Transverse colon (tissue), 4 donors: ENCODE measurements at regions not wholly inside any gene's neighbourhood (a gene's known extent, or its start where the extent isn't known, plus 50 kb on each side); places are given as distances from the start of the nearest gene placed in this dataset.

ENCODE experiments used
- DNase-seq: peaks from one replicate; pipeline ENCODE4 v3.0.0-alpha.2; 2019
- H3K27ac ChIP-seq, 4 donors: fragments of 200-600 bp; sonication (generic); 2 replicates each; pipeline ENCODE4 v1.5.1; 2016 to 2018; ENCODE audit warnings: inconsistent platforms in 4 of 4
- H3K27me3 ChIP-seq: fragments of 200-600 bp; sonication (generic); 2 replicates; pipeline ENCODE4 v1.5.1; 2017; ENCODE audit warnings: inconsistent platforms
- H3K36me3 ChIP-seq, 4 donors: fragments of 200-600 bp; sonication (generic); 2 replicates each; pipeline ENCODE4 v1.5.1; 2017 to 2019; ENCODE audit warnings: inconsistent platforms in 4 of 4
- H3K4me1 ChIP-seq, 4 donors: fragments of 200-600 bp; sonication (generic); 2 replicates each; pipeline ENCODE4 v1.5.1; 2017 to 2020; ENCODE audit warnings: inconsistent platforms in 4 of 4
- H3K4me3 ChIP-seq, 4 donors: fragments of 200-600 bp; sonication (generic); 1 replicate in 1 of 4; 2 replicates in 3 of 4; pipeline versions ENCODE4 v1.5.1 to v1.6.1; 2017 to 2019; ENCODE audit warnings: inconsistent platforms in 4 of 4
- H3K9me3 ChIP-seq, 2 donors: fragments of 200-600 bp; sonication (generic); 2 replicates each; pipeline ENCODE4 v1.5.1; 2017 to 2019; ENCODE audit warnings: inconsistent platforms in 2 of 2
- CTCF ChIP-seq, 5 experiments: fragments of 200-600 bp in 3 of 5; fragments of 450-650 bp in 2 of 5; sonication (generic) in 3 of 5; IDR thresholded peaks; 1 replicate in 2 of 5; 2 replicates in 3 of 5; pipeline ENCODE4 v1.5.1; 2016 to 2017; ENCODE audit warnings: antibody characterized with exemption in 5 of 5, inconsistent platforms in 3 of 5, mild to moderate bottlenecking in 2 of 5, moderate library complexity in 1 of 5
- EP300 ChIP-seq: sonication (generic); formaldehyde crosslinking; IDR thresholded peaks from one replicate; pipeline ENCODE4 v1.6.1; 2017; ENCODE audit warnings: antibody characterized with exemption, low read depth
- POLR2A ChIP-seq: fragments of 450-650 bp; IDR thresholded peaks from one replicate; pipeline ENCODE4 v1.6.1; 2016; ENCODE audit warnings: antibody characterized with exemption, mild to moderate bottlenecking, moderate library complexity
- POLR2AphosphoS5 ChIP-seq, 3 donors: sonication (generic); formaldehyde crosslinking; IDR thresholded peaks; one replicate each; pipeline ENCODE4 v1.6.1; 2016; ENCODE audit warnings: antibody characterized with exemption in 3 of 3
- WGBS, 2 donors: methylation state at CpG; one replicate each; pipeline ENCODE4 v1.1.5; 2018; ENCODE audit warnings: low coverage in 1 of 2; 5-methylcytosine and 5-hydroxymethylcytosine counted together
- in situ Hi-C, 4 donors: fragments of 200-750 bp; cut with MboI; loops; one replicate each; pipeline versions ENCODE4 v1.15.0 to v1.15.1; 2017; ENCODE audit warnings: low sequenced_read_pairs in 3 of 4, low pct_ligation_motif_present in 1 of 4, low pct_unique_long_range_greater_than_20kb in 1 of 4
- intact Hi-C: fragments of 100-400 bp; cut with DNase I; formaldehyde crosslinking; loops from one replicate; pipeline ENCODE4 v1.15.1; 2023; ENCODE audit warnings: low total_unique reads

GRCh38 chr22:47388778-47389177 lies 626.3 kb downstream of the TBC1D22A start:
- H3K4me1 ChIP-seq, result no peaks in the 10 kb centered on the region
- 50 to 74% methylated on average over 2 to 5 of the region's 5 CpGs for WGBS, 2 donors
- no peak overlapping the region for H3K27ac ChIP-seq
- no peaks in the 10 kb centered on the region for H3K27me3 ChIP-seq
- in situ Hi-C loops (no loop called here), intact Hi-C loops (no loop called here)
- H3K4me3 ChIP-seq, result no peak overlapping the region
- DNase-seq, result no peak
- no peaks in the 10 kb centered on the region for H3K36me3 ChIP-seq
- H3K9me3 ChIP-seq, result no peaks in the 10 kb centered on the region
- TF ChIP-seq EP300 (no peak), POLR2A (no peak), CTCF (IDR thresholded peaks at IDR 0.05) (no peak), POLR2AphosphoS5 (IDR thresholded peaks at IDR 0.05) (no peak)

GRCh38 chr22:47388331-47388730 lies 625.9 kb downstream of the TBC1D22A start:
- in situ Hi-C loops, result no loop called here
- no peak for TF ChIP-seq CTCF (IDR thresholded peaks at IDR 0.05)
- TF ChIP-seq EP300, result no peak
- TF ChIP-seq POLR2A, result no peak
- TF ChIP-seq POLR2AphosphoS5 (IDR thresholded peaks at IDR 0.05), result no peak
- Histone ChIP-seq H3K4me3 (no peak overlapping the region), H3K27ac (no peak overlapping the region), H3K27me3 (no peaks in the 10 kb centered on the region), H3K9me3 (no peaks in the 10 kb centered on the region), H3K4me1 (no peaks in the 10 kb centered on the region), H3K36me3 (no peaks in the 10 kb centered on the region)
- 49% methylated on average over 7 of the region's 7 CpGs; no CpG with 5 or more reads in 1 of the 2 donors for WGBS, 2 donors
- DNase-seq, result no peak
- intact Hi-C loops, result no loop called here

- Histone ChIP-seq H3K36me3 (no peaks in the 10 kb centered on the region), H3K4me1 (no peaks in the 10 kb centered on the region), H3K27ac (no peak overlapping the region), H3K9me3 (no peaks in the 10 kb centered on the region), H3K4me3 (no peak overlapping the region), H3K27me3 (no peaks in the 10 kb centered on the region)
- DNase-seq, result no peak
- TF ChIP-seq POLR2A (no peak), CTCF (IDR thresholded peaks at IDR 0.05) (no peak)
- 77 to 83% methylated on average over 1 to 20 of the region's 20 CpGs for WGBS, 2 donors
- in situ Hi-C loops (no loop called here), intact Hi-C loops (no loop called here)
These were observed 624.5 kb downstream of the TBC1D22A start for GRCh38 chr22:47386812-47387510.

- no peak for TF ChIP-seq POLR2AphosphoS5 (IDR thresholded peaks at IDR 0.05)
These were observed 622.5 kb downstream of the TBC1D22A start for GRCh38 chr22:47384977-47385376.

More at GRCh38 chr22:47384977-47385376, 622.5 kb downstream of the TBC1D22A start:
- Histone ChIP-seq H3K36me3 (no peaks in the 10 kb centered on the region), H3K9me3 (no peaks in the 10 kb centered on the region), H3K4me1 (no peaks in the 10 kb centered on the region), H3K4me3 (no peak overlapping the region), H3K27me3 (no peaks in the 10 kb centered on the region), H3K27ac (no peak overlapping the region)
- no peak for DNase-seq
- 80 to 88% methylated on average over 1 to 8 of the region's 8 CpGs for WGBS, 2 donors
- intact Hi-C loops, result loop anchor here (2.0 kb wide), 1 partner anchor 70 kb away; no protein-coding TSS in a partner anchor
- in situ Hi-C loops, result no loop called here
